Mesothelial cell of epicardium (in vitro differentiated cells): ENCODE measurements at regions not wholly inside any gene's neighbourhood (a gene's known extent, or its start where the extent isn't known, plus 50 kb on each side); places are given as distances from the start of the nearest gene placed in this dataset.
"Not testable (repeated sequence)": the region's sequence is repeated elsewhere in the genome, so short reads cannot be mapped to it uniquely, and the experiment has no call there.

ENCODE experiments used
- DNase-seq, 2 experiments: peaks; one replicate each; pipeline ENCODE4 v3.0.0; 2021; ENCODE audit warnings: low spot score in 2 of 2; ENCODE audit not compliant: unreplicated experiment in 2 of 2
- H3K27ac Mint-ChIP-seq: 2 replicates; pipeline ENCODE4 v1.8.0; 2021; ENCODE audit warnings: mixed read lengths
- H3K27me3 Mint-ChIP-seq: 2 replicates; pipeline ENCODE4 v1.8.0; 2021; ENCODE audit warnings: low read depth, mixed read lengths
- H3K36me3 Mint-ChIP-seq: 2 replicates; pipeline ENCODE4 v1.8.0; 2021; ENCODE audit warnings: mixed read lengths
- H3K4me1 Mint-ChIP-seq: 2 replicates; pipeline ENCODE4 v1.8.0; 2021; ENCODE audit warnings: mixed read lengths
- H3K4me3 Mint-ChIP-seq: 2 replicates; pipeline ENCODE4 v1.8.0; 2021; ENCODE audit warnings: mild to moderate bottlenecking, moderate library complexity, mixed read lengths
- H3K9me3 Mint-ChIP-seq: 2 replicates; pipeline ENCODE4 v1.8.0; 2021; ENCODE audit warnings: mixed read lengths
- TF ChIP-seq, protein P1 (sequence below): fragments of 200-600 bp; sonication (generic); IDR thresholded peaks from one replicate; pipeline ENCODE4 v1.5.0; 2021; ENCODE audit warnings: antibody characterized with exemption; ENCODE audit not compliant: unreplicated experiment

DNA sequence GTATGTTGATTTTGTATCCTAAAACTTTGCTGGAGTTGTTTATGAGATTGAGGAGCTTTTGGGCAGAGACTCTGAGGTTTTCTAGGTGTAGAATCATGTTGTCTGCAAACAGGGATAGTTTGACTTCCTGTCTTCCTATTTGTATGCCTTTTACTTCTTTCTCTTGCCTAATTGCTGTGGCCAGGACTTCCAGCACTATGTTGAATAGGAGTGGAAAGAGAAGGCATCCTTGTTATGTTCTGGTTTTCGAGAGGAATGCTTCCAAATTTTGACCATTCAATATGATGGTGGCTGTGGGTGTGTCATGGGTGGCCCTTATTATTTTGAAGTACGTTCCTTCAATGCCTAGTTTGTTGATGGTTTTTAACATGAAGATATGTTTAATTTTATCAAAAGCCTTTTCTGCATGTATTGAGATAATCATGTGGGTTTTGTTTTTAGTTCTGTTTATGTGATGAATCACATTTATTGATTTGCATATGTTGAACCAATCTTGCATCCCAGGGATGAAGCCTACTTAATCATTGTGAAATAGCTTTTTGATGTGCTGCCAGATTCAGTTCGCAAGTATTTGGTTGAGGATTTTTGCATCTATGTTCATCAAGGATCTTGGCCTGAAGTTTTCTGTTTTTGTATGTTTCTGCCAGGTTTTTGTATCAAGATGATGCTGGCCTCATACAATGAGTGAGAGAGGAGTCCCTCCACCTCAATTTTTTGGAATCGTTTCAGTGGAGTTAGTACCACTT lies 188.1 kb downstream of the MINAR1 start:
- Mint-ChIP-seq H3K36me3 (no peaks in the 10 kb centered on the region), H3K9me3 (peaks cover 3% of the 10 kb centered on the region), H3K27ac (no peak overlapping the region), H3K4me1 (no peaks in the 10 kb centered on the region), H3K4me3 (no peak overlapping the region), H3K27me3 (peaks cover 41% of the 10 kb centered on the region)
- TF ChIP-seq, protein P1, sequence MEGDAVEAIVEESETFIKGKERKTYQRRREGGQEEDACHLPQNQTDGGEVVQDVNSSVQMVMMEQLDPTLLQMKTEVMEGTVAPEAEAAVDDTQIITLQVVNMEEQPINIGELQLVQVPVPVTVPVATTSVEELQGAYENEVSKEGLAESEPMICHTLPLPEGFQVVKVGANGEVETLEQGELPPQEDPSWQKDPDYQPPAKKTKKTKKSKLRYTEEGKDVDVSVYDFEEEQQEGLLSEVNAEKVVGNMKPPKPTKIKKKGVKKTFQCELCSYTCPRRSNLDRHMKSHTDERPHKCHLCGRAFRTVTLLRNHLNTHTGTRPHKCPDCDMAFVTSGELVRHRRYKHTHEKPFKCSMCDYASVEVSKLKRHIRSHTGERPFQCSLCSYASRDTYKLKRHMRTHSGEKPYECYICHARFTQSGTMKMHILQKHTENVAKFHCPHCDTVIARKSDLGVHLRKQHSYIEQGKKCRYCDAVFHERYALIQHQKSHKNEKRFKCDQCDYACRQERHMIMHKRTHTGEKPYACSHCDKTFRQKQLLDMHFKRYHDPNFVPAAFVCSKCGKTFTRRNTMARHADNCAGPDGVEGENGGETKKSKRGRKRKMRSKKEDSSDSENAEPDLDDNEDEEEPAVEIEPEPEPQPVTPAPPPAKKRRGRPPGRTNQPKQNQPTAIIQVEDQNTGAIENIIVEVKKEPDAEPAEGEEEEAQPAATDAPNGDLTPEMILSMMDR = no peak
- DNase-seq = no peak

DNA sequence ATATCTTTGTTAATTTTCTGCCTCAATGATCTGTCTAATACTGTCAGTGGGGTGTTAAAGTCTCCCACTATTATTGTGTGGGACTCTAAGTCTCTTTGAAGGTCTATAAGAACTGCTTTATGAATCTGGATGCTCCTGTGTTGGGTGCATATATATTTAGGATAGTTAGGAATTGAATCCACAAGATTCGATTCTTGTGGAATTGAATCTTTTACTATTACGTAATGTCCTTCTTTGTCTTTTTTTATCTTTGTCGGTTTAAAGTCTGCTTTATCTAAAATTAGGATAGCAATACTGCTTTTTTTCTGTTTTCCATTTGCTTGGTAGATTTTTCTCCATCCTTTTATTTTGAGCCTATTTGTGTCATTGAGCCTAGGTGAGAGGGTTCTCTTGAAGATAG lies 189.7 kb downstream of the MINAR1 start:
- not testable (repeated sequence) for H3K9me3 Mint-ChIP-seq, H3K36me3 Mint-ChIP-seq, H3K4me1 Mint-ChIP-seq, H3K4me3 Mint-ChIP-seq, H3K27ac Mint-ChIP-seq, DNase-seq
- peaks cover 48% of the 10 kb centered on the region for H3K27me3 Mint-ChIP-seq

DNA sequence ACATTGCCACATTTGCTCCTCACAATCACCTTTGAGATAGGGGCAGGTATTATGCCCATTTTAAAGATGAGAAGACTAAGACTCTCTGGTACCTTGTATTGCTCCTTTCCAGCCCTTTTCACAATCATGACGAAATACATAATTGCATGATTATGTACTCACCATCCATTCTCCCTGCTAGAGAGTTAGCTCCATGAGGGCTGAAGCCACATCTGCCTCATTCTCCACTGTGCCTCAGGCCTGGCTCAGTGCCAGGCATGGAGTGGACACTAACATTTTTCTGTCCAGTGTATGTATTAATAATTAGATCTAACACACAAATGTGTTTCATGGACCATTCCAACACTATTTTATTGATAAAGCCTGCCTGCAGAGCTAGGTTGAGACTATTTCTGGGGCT lies 191.4 kb downstream of the MINAR1 start:
- peaks cover 3% of the 10 kb centered on the region for H3K9me3 Mint-ChIP-seq
- peaks cover 55% of the 10 kb centered on the region for H3K27me3 Mint-ChIP-seq
- DNase-seq = no peak
- TF ChIP-seq, protein P1 = no peak
- H3K27ac Mint-ChIP-seq = no peak overlapping the region
- no peaks in the 10 kb centered on the region for H3K4me1 Mint-ChIP-seq
- no peak overlapping the region for H3K4me3 Mint-ChIP-seq
- no peaks in the 10 kb centered on the region for H3K36me3 Mint-ChIP-seq

DNA sequence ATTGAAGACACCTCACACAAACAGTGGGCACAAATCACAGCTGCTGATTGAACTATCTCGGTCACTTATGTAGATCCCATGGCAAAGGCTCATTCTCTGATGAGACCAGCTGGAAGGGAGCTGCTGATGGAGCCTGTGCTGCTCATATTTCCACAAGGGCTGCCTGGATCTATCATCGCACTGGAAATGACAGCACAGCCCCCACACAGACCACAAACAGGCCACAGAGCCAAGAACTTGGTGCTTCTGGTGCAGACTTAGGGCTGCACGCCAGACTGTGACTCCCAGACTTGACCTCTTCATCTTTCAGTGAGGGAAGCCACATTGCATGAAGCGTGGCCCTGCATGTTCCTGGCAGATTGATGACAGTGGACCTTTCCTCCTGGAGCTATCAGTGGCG lies 197.6 kb downstream of the MINAR1 start:
- Mint-ChIP-seq H3K36me3 (no peaks in the 10 kb centered on the region), H3K27me3 (peaks cover 25% of the 10 kb centered on the region)

DNA sequence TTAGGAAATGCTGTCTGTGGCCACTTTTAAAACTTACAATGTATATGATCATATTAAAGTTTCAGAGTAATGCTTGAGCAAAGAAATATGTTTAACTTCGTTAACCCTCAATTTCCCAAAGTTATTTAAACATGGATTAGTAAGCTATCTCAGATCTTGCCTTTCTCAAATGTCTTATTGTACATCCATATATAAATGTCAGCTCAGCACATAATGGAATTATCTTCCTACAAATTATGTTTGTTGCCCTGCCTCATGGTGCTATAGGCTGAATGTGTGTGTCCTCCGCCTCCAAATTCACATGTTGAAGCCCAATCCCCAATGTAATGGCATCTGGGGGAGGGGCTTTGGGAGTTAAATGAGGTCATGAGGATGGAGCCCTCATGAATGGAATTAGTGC lies 200.3 kb downstream of the MINAR1 start:
- H3K4me3 Mint-ChIP-seq = no peak overlapping the region
- peaks cover 17% of the 10 kb centered on the region for H3K27me3 Mint-ChIP-seq
- H3K36me3 Mint-ChIP-seq = no peaks in the 10 kb centered on the region
- TF ChIP-seq, protein P1 = no peak
- no peak for DNase-seq
- no peaks in the 10 kb centered on the region for H3K4me1 Mint-ChIP-seq
- no peak overlapping the region for H3K27ac Mint-ChIP-seq
- H3K9me3 Mint-ChIP-seq = peaks cover 6% of the 10 kb centered on the region

More for the DNA sequence above, 197.6 kb downstream of the MINAR1 start:
- Mint-ChIP-seq H3K4me1 (no peaks in the 10 kb centered on the region), H3K27ac (no peak overlapping the region), H3K4me3 (no peak overlapping the region), H3K9me3 (peaks cover 6% of the 10 kb centered on the region)
- no peak for DNase-seq
- TF ChIP-seq, protein P1 = no peak

DNA sequence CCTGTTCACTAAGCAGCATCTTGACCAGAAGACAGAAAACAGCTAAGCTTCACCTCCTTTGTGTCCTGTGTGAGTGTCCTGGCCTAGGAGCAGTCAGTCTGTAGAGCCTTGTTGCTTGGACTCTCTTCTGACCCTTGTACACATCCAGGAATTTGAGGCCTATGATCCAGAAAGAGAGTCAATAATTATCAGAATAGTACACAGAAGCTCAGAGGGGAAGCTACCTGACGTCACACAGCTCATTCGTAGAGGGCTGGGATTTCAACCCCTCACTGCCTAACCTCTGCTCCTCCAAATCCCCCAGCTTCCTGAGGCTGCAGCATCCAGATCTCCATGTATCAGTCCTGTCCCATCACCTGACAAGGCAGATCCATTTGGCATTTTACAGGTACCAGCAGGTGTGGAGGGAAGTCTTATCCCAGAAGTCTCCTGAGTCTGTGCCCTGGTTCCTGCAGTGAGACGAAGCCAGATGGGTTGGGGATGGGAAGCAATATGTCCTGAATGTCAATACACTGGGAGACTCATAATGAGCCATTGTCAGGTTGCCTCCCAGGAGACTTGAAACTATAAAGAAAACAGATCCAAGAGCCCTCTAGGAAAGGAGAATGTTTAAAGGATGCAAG lies 203.1 kb downstream of the MINAR1 start:
- peaks cover 23% of the 10 kb centered on the region for H3K27me3 Mint-ChIP-seq
- H3K36me3 Mint-ChIP-seq = no peaks in the 10 kb centered on the region
- H3K4me1 Mint-ChIP-seq = no peaks in the 10 kb centered on the region
- DNase-seq = no peak
- no peak overlapping the region for H3K27ac Mint-ChIP-seq
- H3K4me3 Mint-ChIP-seq = no peak overlapping the region
- H3K9me3 Mint-ChIP-seq = peaks cover 6% of the 10 kb centered on the region
- TF ChIP-seq, protein P1 = no peak
